Hematopoietic multipotent progenitor cell treated with erythropoietin and hydrocortisone succinate and interleukin-3 and kit ligand, for 4 days (in vitro differentiated cells): ENCODE measurements at regions not wholly inside any gene's neighbourhood (a gene's known extent, or its start where the extent isn't known, plus 50 kb on each side); places are given as distances from the start of the nearest gene placed in this dataset.
"Not testable (repeated sequence)": the region's sequence is repeated elsewhere in the genome, so short reads cannot be mapped to it uniquely, and the experiment has no call there.

Experiments used
- DNase-seq: peaks from one replicate; pipeline ENCODE4 v3.0.0-alpha.2; 2015

DNA sequence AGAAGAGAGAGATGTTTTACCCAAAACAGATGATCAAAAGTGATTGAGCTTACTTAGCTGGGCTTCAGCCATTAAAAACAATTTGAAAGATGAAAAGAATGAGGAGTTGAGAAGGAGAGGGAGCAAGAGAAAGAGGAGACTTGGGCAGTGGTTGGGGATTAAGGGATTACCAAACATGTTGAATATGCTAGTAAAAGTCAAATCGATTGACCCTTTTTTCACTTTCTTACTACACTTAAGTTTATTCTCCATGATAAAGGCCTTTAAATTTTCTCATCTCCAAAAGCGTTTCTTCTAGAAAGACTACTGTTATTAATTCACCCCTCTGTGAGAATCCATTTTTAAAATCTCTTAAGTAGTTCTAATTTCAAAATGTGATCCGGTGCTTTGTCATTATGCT, 1254.0 kb upstream of the PHF14 start:
- DNase-seq, result no peak

DNA sequence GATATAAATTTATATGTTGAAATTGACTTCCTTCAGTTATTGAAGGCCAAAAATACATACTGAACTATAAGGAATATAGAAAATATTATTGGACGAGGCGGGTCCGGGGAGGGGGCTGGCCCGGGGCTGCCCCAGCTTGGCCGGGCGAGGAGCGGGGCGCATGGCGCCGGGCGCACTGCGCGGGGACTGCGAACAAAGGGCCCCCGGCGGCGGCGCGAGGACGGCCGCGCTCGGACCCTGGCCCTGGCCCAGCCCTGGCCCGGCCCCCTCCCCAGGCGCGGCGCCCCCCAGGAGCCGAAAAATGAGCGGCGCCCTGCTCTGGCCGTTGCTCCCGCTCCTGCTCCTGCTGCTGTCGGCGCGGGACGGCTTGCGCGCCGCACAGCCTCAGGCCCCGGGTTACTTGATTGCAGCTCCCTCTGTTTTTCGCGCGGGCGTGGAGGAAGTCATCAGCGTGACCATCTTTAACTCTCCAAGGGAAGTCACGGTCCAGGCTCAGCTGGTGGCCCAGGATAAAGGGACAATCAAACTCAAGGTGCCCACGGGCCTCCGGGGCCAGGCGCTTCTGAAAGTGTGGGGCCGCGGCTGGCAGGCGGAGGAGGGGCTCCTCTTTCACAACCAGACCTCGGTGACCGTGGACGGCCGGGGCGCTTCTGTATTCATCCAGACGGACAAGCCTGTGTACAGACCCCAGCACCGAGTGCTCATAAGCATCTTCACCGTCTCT, 1247.6 kb upstream of the PHF14 start:
- DNase-seq, result not testable (repeated sequence)

DNA sequence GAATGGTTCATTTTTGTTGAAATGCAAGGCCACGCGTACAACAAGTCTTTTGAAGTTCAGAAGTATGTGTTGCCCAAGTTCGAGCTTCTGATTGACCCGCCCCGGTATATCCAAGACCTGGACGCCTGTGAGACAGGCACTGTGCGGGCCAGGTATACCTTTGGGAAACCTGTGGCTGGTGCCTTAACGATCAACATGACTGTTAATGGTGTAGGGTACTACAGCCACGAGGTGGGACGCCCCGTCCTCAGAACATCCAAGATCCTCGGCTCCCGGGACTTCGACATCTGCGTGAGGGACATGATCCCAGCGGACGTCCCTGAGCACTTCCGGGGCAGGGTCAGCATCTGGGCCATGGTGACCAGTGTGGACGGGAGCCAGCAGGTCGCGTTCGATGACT, 1246.9 kb upstream of the PHF14 start:
- not testable (repeated sequence) for DNase-seq

DNA sequence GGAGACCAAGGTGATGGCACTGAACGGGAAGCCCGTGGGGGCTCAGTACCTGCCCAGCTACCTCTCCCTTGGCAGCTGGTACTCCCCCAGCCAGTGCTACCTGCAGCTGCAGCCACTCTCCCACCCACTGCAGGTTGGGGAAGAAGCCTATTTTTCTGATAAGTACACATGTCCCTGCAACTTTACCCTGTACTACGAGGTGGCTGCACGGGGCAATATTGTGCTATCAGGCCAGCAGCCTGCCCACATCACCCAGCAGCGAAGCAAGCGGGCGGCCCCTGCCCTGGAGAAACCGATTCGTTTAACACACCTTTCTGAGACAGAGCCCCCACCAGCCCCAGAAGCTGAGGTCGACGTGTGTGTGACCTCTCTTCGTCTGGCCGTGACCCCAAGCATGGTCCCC, 1246.2 kb upstream of the PHF14 start:
- DNase-seq, result not testable (repeated sequence)

DNA sequence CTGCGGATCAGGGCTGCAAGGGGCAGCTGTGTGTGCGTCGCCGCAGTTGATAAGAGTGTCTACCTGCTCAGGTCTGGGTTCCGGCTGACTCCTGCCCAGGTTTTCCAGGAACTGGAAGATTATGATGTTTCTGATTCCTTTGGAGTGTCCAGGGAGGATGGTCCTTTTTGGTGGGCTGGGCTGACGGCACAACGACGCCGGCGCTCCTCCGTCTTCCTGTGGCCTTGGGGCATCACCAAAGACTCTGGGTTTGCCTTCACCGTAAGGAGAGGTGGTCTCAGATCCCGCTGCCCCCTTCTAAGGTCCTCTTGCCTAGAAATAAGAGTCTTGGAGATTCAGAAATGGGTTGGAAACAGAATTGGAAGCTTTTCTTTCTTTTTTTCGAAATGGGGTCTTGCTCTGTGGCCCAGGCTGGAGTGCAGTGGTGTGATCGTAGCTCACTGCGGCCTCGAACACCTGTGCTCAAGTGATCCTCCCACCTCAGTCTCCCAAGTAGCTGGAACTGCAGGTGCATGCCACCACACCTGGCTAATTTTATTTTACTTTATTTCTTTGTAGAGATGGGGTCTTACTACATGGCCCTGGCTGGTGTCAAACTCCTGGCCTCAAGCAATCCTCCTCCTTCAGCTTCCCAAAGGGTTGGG, 1245.5 kb upstream of the PHF14 start:
- not testable (repeated sequence) for DNase-seq

DNA sequence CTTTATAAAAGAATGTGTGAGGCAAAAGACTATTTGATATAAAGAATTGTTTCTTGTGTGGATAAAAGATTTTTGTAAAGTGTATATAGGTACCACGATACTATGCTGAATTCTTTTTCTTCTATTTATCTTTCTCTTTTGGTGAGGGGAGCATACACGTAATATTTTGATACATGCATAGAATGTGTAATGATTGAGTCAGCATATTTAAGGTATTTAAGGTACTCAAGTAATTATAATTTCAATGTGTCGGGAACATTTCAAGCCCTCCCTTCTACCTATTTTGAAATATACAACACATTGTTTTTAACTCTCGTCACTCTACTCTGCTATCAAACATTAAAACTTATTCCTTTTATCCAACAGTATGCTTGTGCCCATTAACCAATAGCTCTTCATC, 1221.6 kb upstream of the PHF14 start:
- no peak for DNase-seq

DNA sequence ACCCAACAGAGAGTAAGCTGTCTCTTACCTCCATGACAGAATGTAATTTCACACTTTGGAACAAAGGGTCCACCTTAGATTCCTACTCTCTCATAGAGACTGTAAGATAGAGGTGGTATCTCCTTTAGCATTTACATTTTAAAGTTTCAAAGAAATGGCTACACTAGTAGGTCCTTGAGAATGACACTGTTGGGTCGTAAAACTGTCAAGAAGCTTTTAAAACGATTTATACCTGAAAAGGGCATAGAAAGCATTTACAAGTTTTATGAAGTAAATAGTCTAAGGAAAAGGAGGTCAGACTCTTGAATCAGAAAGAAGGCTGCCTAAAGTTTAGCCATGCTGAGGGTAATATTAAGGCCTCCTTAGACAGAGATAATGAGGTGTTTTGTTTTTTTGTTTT, 1212.4 kb upstream of the PHF14 start:
- DNase-seq, result no peak

DNA sequence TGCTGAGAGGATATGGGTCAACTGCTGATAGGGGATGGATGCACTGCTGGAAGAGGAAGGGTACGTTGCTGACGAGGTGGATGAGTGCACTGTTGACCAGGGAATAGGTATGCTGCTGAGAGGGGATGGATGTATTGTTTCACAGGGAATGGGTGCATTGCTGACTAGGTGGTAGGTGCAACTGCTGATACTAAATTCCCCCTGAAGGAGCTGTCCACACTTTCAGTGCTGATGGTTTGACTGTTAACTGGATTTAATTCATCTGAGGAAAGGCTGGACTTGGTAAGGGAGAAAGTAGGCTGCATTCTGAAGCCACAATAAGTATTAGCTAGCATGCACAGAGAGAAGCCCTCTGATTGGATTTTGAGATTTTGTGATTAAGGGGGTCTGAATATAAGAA, 1196.8 kb upstream of the PHF14 start:
- peak; percentile 2 for DNase-seq

DNA sequence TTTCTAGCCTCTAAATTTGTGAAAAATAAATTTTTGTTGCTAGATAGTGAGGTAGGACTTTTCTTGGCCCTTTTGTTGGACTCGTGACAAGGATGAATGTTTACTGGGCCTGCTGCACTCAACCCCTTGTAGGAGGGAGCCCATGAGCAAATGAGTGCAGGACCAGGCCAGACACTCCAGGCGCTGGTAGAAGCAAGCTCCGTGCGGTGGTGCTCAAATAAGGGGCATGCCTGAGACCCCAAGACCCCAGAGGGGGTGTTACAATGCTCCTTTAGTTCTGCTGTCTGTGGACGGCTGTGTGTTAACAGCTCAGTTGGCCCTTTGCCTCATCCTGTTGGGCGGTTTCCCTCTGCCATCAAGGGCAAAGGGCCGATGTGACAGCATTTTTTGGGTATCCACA, 1195.3 kb upstream of the PHF14 start:
- DNase-seq, result no peak

DNA sequence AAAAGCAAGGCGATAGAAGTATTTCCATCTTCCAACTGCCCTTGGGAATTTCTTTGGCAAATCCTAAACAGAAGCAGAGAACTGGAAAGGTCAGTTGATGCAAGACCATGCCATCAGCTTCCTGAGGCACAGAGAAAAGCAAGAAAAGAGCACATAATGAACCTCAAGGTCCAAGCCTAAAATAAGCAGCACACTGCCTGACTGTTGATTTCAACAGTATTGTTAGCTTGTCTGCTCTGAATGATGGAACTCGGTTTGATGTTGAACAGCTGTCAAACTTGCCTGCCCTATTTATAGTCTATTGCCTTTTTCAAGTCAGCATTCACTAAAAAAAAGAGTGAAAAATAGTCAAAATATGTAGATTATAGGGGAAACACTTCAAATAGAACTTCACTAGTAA, 1192.0 kb upstream of the PHF14 start:
- no peak for DNase-seq

DNA sequence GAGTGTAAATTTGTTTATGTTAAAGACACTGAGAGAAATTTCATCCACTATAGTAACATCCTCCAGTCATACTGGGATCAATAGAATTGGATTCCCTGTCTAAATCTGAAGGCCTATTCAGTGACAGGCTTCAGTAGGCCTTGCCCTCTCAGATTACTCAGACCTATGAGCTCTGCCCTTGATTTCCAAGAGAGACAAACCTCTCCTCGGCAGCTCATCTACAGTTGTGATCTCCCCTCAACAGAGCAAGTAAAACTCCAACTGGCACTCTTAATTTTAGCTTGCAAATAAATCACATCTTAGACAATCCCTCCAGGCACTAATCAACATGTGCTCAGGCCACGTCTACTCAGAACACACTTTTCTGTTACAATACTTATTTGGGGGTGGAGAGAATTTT, 1191.4 kb upstream of the PHF14 start:
- DNase-seq, result no peak

DNA sequence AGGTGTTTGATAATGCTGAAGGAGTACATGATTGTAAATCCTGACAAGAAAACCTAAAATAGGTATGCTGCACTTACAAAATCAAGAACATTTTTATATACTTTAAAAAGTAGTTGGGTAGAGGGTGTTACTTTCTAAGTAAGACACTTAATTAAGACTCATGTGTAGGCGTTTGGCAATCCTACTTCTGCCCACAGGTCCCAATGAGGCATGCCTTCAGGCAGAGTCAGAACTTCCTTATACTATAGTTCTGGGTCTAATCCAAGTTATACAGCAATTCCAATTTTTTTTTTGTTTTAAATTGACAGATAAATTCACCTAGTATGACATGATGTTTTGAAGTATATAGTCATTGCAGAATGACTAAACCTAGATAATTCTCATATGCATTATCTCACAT, 1188.5 kb upstream of the PHF14 start:
- no peak for DNase-seq

DNA sequence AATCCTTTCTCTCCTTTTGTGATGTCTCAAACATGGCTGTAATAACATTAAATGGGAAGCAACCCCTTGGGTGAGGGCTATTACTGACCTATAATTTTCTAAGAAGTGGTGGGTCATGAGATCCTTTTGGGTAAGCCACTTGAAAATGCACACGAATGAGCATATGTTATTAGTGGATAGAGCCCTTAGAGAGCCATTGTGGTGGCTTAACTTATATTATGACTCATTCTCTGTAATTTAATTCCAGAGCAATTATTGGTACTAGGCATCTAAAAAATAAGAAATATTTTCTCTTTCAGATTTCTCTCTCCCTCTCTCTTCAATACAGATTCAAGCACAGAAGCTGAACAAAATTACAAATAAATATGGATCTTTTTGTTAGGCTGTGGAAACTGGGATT, 1177.4 kb upstream of the PHF14 start:
- no peak for DNase-seq

DNA sequence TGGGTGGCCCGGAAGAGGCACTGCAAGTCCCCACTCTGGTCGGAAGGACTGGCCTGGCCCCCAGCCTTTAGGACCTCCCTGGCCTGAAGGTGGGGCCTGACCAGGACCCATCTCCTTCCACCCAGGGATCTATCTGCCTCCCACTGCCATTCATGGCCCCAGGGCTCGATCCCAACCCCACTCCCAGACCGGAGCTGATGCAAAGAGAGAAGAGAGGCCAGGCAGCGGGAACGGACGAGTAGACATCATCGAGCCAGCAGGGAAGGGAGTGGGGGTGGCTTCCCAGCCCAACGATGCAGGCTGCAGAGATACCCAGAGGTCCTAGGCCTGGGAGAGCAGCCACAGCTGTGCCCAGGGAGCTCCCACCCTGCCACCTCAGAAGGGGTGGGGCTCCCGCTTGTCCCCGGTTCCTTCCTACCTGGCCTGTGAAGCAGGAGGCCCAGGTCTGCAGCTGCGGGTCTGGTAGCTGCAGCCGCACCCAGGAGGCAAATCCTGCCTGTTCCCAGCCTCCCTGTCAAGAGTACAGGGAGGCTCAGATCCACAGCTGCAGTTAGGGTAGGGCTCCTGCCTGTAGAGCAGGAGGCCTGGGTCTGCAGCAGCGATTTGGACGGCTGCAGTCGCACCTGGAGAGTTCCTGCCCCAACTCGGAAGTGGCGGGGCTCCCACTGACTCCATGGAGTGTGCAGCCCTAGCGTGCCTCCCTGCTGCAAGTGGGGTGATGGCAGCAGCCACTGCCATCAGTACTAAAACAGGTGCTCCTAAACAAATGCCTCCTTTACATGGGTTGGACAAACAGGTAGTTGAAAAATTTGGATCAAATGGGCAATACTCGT, 1151.0 kb upstream of the PHF14 start:
- DNase-seq, result no peak

DNA sequence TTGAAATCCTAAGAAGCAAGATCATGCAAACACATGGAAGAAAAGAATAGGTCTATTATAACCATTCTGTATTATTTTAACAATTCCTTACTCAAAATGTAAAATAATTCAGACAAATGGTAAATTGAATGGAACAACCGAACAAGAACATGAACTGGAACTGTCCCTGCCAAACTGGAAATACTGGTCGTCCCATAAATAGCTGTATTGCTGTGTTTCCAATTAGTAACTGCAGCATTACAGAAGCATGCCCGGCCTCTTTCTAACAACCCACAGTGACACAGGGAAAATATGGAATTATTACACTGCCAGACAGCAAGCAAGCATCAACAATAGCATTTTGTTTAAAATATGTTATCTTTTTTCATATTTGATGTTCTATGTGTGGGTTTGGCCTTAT, 1138.5 kb upstream of the PHF14 start:
- no peak for DNase-seq

DNA sequence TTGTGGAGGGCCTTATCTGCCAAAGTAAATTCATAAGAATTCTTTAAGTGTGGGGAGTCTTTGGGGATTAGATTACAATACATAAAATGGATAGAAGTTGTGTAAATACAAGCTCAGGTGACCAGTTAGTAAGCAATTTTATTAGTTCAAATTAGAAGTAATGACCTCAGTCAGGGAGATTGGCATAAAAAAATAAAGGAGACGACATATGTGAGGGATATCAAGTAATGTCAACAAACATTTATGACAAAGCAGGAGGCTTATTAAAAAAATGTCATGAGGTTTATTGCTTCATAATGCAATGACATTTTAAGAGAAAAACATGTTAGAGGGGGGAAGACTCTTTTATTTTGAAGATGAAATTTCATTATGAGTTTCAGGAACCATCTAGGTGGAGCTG, 1137.0 kb upstream of the PHF14 start:
- no peak for DNase-seq

DNA sequence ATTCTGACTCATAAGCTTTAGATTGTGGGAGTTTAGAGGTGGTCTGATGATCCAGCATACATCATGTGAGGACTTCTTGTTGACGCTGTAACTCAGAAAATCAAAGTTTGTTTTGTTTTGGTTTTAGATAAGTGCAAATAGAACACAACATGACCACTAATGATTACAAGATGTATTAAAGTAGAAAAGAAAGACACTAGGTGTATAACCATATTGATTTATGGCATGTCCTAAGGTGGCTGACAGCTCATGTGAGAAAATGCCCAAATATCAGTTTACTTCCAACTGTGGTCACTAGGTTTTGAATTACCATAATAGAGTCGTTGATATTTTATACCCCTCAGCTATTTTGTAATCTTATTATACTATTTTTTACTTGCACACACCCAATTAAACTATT, 1131.4 kb upstream of the PHF14 start:
- no peak for DNase-seq

DNA sequence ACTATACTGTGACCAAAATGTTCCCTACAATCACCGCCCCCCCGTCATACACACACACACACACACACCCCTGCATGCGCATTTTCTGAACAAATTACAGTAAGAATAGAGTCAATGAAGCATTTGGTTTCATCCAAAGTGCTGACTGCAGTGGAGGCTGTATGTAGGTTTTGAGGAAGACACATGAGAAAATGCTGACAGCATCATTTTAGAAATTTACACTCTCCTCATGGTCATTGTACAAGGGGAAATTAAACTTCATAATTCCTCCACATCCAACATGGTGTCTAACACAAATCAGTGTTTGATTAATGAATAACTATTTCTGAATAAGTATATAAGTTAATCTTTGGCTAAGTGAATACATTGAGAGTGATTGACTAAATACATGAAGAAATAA, 1126.8 kb upstream of the PHF14 start:
- no peak for DNase-seq

DNA sequence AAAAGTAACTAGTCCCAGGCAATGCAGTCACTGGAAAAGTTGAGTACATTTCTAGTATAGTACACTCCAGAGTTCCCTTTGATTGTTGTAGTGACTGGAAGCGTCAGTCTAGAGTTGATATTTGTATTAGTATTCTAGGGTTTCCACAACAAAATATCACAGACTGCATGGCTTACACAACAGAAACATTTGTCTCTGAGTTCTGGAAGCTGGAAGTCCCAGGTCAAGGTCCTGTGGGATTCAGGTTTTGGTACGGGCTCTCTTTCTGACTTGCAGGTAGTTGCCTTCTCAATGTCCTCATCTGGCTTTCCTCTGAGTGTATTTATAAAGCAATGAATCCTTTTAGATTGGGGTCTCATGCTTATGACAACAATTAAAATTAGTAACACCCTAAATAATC, 1119.1 kb upstream of the PHF14 start:
- no peak for DNase-seq

DNA sequence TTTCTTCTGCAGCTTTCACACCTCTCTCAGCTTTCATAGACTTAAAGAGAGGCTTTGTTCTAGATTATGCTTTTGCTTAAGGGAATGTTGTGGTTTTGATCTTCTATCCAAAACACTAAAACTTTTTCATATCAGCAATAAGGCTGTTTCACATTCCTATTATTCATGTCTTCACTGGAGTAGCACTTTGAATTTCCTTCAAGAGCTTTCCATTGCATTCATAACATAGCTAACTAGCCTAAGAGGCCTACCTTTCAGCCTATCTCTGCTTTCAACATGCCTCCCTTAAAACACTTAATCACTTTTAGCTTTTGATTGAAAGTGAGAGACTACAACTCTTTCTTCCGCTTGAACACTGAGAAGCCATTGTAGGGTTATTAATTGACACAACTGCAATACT, 1117.0 kb upstream of the PHF14 start:
- no peak for DNase-seq

DNA sequence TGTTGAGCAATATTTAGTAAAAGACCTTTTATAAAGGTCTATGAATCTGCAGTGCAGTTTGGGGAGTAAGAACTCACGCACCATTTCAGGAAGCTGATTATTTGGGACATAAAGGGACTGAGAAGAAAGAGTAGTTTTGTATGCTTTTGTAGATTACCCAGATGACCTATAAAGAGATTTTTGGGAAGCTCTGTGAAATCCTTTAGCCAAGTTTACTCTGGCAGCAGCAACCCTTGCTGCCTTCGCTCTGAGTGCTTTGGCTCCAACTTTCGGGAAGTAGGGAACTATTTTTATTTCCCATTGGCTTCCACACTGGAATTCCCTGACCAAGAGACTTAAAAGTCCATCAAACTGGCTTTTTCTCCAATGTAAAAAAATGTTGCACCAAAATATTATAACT, 1110.1 kb upstream of the PHF14 start:
- DNase-seq, result no peak

DNA sequence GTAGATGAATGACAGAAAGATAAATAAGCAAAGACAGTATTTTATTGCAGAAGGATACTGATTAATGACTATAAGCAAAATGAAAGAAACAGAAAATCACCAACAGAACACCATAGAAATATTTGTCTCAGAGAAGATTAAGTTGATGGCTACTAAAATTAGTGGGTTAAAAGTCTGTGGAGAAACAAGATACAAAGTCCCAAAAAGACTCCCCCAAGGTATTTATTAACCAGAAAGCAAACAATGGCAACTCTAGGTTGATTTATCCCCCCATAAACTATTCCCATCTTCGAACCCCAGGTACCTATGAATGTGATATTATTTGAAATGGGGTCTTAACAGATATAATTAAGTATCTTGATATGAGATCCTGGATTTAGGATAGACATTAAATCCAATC, 1104.5 kb upstream of the PHF14 start:
- DNase-seq, result no peak

DNA sequence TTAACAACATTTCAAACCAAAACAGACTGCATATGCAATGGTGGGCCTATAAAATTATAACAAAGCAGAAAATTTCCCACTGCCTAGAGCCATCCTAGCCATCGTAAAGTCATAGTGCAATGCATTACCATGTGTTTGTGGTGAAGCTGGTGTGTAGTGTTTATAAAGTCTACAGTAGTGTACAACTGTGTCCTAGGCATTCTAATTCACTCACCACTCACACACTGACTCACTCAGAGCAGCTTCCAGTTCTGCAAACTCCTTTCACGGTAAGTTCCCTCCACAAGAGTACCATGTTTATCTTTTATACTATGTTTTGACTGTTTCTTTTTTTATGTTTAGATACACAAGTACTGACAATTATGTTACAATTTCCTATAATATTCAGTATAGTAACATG, 1104.1 kb upstream of the PHF14 start:
- no peak for DNase-seq

DNA sequence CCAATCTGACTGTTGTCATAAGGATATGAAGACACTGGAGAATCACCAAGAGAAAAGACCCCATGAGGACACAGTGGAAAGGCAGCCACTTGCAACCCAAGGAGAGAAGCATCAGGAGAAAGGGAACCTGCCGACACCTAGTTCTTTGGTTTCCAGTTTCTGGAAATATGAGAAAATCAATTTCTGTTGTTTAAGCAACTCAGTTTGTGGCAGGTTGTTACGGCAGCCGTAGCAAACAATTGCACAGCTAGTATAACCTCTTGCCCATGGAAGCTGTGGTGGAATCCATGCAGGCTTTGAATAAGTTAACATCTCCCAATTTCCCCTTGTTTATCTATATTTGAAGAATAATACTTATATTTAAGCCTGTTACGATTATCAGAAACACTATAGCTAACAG, 1103.0 kb upstream of the PHF14 start:
- no peak for DNase-seq
